ENCODE measurements at regions not wholly inside any gene's neighbourhood (a gene's known extent, or its start where the extent isn't known, plus 50 kb on each side); places are given as distances from the start of the nearest gene placed in this dataset.

- no peak for DNase-seq (ENCODE audit: low read depth, low spot score)
Observed at GRCh38 chr1:96964761-96965160, 243.2 kb downstream of the PTBP2 start.

DNA sequence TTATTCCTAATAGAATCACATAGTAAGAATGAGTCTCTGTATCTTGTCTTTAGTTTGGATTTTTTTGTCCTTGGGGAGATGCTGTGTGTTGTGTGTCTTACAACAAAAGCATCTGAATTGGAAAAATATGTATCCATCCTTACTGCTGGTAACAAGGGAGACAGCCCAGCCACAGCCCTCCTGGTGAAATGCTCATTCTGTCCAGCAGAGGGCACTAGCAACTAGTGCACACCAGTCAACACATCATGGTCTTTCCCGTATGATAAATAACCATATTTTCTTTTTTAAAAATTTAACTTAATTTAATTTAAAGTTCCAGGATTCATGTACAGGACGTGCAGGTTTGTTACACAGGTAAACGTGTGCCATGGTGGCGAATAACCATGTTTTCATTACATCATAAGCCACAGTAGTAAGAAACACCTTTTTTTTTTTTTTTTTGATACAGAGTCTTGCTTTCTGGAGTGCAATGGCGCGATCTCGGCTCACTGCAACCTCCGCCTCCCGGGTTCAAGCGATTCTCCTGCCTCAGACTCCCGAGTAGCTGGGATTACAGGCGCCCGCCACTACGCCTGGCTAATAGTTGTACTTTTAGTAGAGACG lies 245.1 kb downstream of the PTBP2 start:
- DNase-seq (ENCODE audit: low read depth, low spot score), result peak; percentile 27

DNA sequence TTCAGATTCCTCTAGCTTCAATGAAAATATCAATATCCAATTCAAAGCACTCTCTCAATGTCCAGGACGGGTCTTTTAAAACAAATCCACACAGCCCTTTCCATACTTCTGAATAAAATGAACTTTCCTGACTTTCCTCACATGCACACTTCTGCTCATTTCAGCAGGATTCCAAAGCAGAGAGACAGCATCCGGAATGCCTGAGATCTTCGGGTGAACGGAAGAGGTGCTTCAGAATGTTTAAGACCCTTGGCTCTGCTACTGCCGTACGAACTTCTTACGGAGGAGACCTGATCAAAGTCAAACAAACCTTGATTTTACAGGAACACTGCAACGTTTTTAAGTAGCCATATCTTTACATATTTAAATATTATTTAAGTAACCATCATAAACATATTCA lies 245.7 kb downstream of the PTBP2 start:
- no peak for DNase-seq (ENCODE audit: low read depth, low spot score)

GRCh38 chr1:96968541-96968940 lies 247.0 kb downstream of the PTBP2 start:
- no peak for DNase-seq (ENCODE audit: low read depth, low spot score)

- DNase-seq (ENCODE audit: low read depth, low spot score), result no peak
Observed at GRCh38 chr1:96968983-96969382, 247.4 kb downstream of the PTBP2 start.

GRCh38 chr1:96969656-96970163 lies 248.1 kb downstream of the PTBP2 start:
- DNase-seq (ENCODE audit: low read depth, low spot score), result no peak

DNA sequence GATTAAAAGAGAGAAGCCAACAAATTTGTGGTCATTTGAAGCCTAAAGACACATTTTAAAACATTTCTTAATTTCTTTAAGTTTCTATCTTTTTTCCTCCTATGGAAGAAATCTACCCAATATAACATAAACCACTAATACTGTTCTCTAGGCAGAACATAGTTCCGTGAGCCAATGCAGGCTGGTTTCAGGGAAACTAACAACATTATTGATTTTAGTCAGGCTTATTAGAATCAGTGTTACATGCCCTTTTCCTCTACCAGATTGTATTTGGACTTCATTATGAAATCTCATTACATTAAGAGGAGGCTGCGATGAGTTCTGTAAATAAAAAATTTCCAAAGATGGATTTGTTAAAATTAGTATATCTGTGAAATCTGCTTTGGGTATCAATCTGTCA lies 249.9 kb downstream of the PTBP2 start:
- DNase-seq (ENCODE audit: low read depth, low spot score), result no peak

GRCh38 chr1:96971849-96972602 lies 250.4 kb downstream of the PTBP2 start:
- DNase-seq (ENCODE audit: low read depth, low spot score), result no peak

- DNase-seq (ENCODE audit: low read depth, low spot score), result no peak
Observed at GRCh38 chr1:96973605-96974004, 252.0 kb downstream of the PTBP2 start.

GRCh38 chr1:96978444-96978843 lies 256.9 kb downstream of the PTBP2 start:
- no peak for DNase-seq (ENCODE audit: low read depth, low spot score)

DNA sequence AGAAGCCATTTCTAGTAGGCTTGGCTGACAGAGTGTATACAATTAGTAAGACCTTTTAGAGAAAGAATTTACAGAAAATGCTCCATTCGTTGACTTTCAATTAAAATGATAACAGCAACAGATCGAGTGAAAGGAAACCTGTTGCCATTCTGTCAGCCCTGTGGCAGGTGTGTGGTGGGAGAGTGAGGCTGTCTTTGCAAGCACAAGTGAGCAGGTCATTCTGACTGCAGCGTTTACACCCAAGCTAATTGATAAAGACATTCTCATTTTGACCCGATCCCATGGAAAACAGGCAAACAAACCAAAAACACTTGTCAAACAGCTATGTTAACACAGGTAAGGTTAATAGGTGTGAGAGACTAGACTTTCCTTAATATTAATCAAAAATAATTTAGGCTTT lies 257.3 kb downstream of the PTBP2 start:
- no peak for DNase-seq (ENCODE audit: low read depth, low spot score)

GRCh38 chr1:96979304-96980268 lies 258.0 kb downstream of the PTBP2 start:
- DNase-seq (ENCODE audit: low read depth, low spot score), result no peak

DNA sequence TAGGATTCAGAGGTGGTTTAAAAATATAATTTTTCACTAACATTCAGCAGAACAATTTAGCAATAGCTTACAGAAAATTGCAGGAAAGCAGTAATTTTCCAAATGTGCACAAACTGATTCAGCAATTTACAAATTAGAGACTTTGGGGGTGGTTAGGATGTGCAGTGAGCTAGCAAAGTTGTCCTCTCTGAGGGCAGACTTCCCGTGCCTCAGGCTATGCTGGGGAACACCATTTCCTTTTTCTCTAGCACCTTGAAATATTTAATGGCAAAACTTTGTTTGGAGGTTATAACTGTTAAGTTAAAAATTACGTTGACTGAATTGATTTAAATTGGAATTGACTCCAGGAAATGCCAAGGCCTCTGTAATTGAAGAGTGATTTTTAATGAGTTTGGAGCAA lies 258.9 kb downstream of the PTBP2 start:
- no peak for DNase-seq (ENCODE audit: low read depth, low spot score)

DNA sequence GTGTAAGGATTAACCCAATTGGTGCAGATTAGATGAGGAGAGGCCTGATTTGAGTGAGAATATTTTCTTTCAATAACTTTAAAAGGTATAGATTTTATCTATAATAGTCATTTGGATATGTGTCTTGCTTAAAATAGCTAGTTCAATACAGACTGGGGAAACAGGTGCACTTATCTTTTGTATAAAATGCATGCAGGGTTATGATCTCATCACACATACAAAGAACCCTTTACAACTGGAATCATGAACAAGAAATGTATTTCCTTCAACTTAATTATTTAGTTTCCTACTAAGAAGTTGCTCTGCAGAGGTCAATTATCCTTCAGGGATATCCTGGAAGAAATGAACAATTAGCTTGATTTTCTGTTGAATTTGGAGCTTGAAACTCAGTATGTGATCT lies 259.6 kb downstream of the PTBP2 start:
- DNase-seq (ENCODE audit: low read depth, low spot score), result no peak

DNA sequence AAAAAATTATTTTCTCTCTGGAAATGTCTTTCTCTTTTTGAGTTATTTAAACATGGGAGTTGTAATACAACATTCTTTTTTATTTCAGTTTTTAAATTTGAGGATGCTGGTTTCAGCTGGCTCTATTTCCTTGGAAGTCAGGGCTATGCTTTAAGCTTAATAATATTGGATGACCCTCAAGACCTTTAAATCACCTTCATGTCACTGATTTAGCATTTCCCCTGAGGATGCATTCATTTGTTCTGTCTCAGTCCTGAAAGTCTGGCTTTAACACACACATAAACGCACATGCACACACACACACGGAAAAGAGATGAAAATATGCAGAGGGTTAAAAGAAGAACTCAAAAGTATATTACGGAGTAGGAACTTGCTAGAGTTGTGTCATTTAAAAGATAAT lies 260.5 kb downstream of the PTBP2 start:
- no peak for DNase-seq (ENCODE audit: low read depth, low spot score)

DNA sequence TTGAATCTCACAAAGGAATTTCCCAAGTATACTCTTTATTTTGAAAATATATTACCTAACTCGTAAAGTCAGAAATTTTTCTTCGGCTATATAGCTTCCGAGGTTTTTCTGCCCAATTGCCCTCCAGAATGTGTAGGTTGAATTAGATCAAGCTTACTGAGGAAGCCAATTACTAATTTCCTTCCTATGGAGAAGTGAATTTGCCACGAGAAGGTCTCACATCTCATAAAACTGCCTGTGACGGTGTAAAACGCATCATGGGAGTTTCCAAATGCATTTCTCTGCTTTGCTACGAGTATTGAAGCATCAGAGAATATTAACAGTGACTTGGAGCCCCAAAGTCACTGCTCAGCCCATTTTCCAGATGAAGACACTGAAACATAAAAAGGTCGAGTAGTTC lies 262.3 kb downstream of the PTBP2 start:
- DNase-seq (ENCODE audit: low read depth, low spot score), result no peak

DNA sequence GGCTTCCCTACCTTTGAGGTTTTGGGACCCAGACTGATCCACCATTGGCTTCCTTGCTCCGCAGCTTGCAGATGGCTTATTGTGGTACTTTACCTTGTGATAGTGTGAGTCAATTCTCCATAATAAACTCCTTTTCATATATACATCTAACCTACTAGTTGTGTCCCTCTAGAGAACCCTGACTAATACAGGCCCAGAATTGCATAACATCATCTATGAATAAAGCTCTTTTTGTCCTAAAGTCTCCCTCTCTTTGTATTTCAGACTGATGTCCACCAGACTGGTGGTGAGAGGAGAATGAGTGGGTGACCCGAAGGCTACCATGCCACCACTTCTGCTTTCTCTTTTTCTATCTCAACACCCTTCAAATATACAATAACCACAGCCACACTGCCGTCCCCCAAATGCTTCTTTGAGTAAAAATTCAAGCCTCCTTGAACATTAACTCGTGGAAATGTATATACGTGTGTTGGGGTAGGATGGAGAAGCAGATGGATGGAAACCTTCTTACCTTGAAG lies 265.7 kb downstream of the PTBP2 start:
- DNase-seq (ENCODE audit: low read depth, low spot score), result no peak

GRCh38 chr1:96989302-96989701 lies 267.7 kb downstream of the PTBP2 start:
- no peak for DNase-seq (ENCODE audit: low read depth, low spot score)

DNA sequence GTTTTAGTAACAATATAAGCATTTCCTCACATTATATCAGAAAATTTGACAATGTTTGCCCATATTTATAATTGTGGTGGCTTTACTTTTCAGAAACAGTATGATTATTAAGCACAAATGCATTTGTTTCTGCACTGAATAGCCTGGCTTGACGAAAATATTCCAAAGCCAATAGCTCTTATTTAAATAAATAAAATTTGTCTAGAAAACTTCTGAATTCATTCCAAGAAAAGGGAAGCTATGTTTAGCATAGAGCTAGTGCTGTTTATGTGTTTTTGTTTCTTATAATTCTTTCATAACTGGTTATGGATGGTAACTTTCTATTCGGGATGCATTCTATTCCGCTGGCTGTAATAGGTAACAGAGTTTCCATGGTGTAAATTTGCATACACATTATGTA lies 268.6 kb downstream of the PTBP2 start:
- DNase-seq (ENCODE audit: low read depth, low spot score), result no peak

- no peak for DNase-seq (ENCODE audit: low read depth, low spot score)
Observed at GRCh38 chr1:96991261-96991660, 269.7 kb downstream of the PTBP2 start.

DNA sequence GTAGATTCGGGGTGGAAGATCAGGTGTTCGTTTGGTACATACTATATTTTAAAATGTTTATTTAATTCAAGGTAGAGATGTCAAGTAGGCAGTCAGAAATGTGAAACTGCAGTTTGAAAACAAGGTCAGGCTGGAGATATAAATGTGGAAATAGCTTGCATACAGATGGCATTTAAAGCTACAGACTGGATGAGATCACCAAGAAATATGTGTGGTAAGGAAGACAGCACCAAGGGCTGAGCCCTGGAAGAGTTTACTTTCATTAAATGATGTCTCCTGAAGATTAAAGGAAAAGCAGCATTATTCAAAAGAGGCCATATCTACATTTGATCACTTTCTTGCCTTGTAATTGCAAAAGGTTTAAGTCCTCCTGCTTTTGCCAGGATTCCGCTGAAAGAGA lies 271.3 kb downstream of the PTBP2 start:
- no peak for DNase-seq (ENCODE audit: low read depth, low spot score)

- no peak for DNase-seq (ENCODE audit: low read depth, low spot score)
Observed at GRCh38 chr1:96995351-96995750, 273.8 kb downstream of the PTBP2 start.
